HCT116 (cell line): ENCODE measurements at regions not wholly inside any gene's neighbourhood (a gene's known extent, or its start where the extent isn't known, plus 50 kb on each side); places are given as distances from the start of the nearest gene placed in this dataset.

Experiments
- ATAC-seq: fragments of 200-7000 bp; cut with Tn5 transposase; 2 replicates; pipeline ENCODE4 v1.9.1; 2020; ENCODE audit warnings: mild to moderate bottlenecking, moderate library complexity
- BruUV-seq: library from RNA; stranded (reverse); fragments of 400-500 nt; replicated peaks from 2 replicates; lab custom pipeline; 2021; lab: Mats Ljungman, UMichigan
- CTCF ChIA-PET: fragments of 300-600 bp; sonication (Branson Sonifier 250); formaldehyde crosslinking; loops from one replicate; lab custom pipeline; 2021; ENCODE audit warnings: antibody characterized with exemption; lab: Charles Lee
- POLR2A ChIA-PET: fragments of 300-600, 350-600 bp; sonication (Branson Sonifier 250); formaldehyde crosslinking; loops from one replicate; lab custom pipeline; 2021; ENCODE audit warnings: antibody characterized with exemption; lab: Charles Lee
- RAD21 ChIA-PET, 2 experiments: fragments of 300-600 bp; sonication (Branson Sonifier 250); formaldehyde crosslinking; loops; one replicate each; lab custom pipeline; 2023; ENCODE audit warnings: low total read pairs in 2 of 2; ENCODE audit not compliant: uncharacterized antibody in 2 of 2, unreplicated experiment in 2 of 2, low non-redundant PET in 1 of 2; lab: Charles Lee
- DNase-seq: peaks from one replicate; pipeline ENCODE4 v3.0.0-alpha.2; 2010; ENCODE audit warnings: low read depth, low spot score
- H2AFZ ChIP-seq: fragments of 200-600 bp; shearing (Covaris generic), sonication (generic); 2 replicates; pipeline ENCODE4 v1.6.1; 2017; ENCODE audit warnings: low read depth, mixed run types, mixed read lengths, antibody characterized with exemption, low read length; ENCODE audit not compliant: poor library complexity, severe bottlenecking
- H3K27ac ChIP-seq: 2 replicates; pipeline ENCODE4 v1.5.1; 2012; ENCODE audit warnings: low read depth, low read length
- H3K27me3 ChIP-seq: fragments of 200-600 bp; sonication (generic); 2 replicates; pipeline ENCODE4 v1.6.1; 2016; ENCODE audit warnings: mixed run types, low read length, mixed read lengths; ENCODE audit not compliant: insufficient read depth
- H3K36me3 ChIP-seq, 2 experiments: fragments of 200-500 bp in 1 of 2; fragments of 200-600 bp in 1 of 2; sonication (Bioruptor generic) in 1 of 2; sonication (generic) in 1 of 2; 2 replicates each; pipeline versions ENCODE4 v1.5.1 to v1.6.1; 2014 to 2016; ENCODE audit warnings: low read length in 2 of 2, inconsistent platforms in 1 of 2, mixed read lengths in 1 of 2, mixed run types in 1 of 2; ENCODE audit not compliant: insufficient read depth in 2 of 2, control insufficient read depth in 1 of 2
- H3K4me1 ChIP-seq, 2 experiments: fragments of 200-600 bp in 1 of 2; sonication (generic) in 1 of 2; 2 replicates each; pipeline versions ENCODE4 v1.5.1 to v1.6.1; 2012 to 2017; ENCODE audit warnings: low read length in 2 of 2, inconsistent platforms in 1 of 2, mild to moderate bottlenecking in 1 of 2, mixed read lengths in 1 of 2, mixed run types in 1 of 2, moderate library complexity in 1 of 2; ENCODE audit not compliant: insufficient read depth in 2 of 2, control insufficient read depth in 1 of 2
- H3K4me2 ChIP-seq: fragments of 200-600 bp; sonication (generic); 2 replicates; pipeline ENCODE4 v1.6.1; 2017; ENCODE audit warnings: mixed run types, low read length, mixed read lengths
- H3K4me3 ChIP-seq, 2 experiments: fragments of 200-600 bp in 1 of 2; sonication (generic) in 1 of 2; replicated peaks in 1 of 2; 2 replicates each; pipeline ENCODE4 v1.5.1; 2011 to 2016; ENCODE audit warnings: low read length in 2 of 2, control low read depth in 1 of 2, low read depth in 1 of 2, mild to moderate bottlenecking in 1 of 2, mixed read lengths in 1 of 2, mixed run types in 1 of 2
- H3K79me2 ChIP-seq: fragments of 200-600 bp; sonication (generic); 2 replicates; pipeline ENCODE4 v1.6.1; 2017; ENCODE audit warnings: mild to moderate bottlenecking, mixed run types, low read length, moderate library complexity, mixed read lengths; ENCODE audit not compliant: insufficient read depth
- H3K9ac ChIP-seq: fragments of 200-600 bp; sonication (generic); 2 replicates; pipeline ENCODE4 v1.6.1; 2016; ENCODE audit warnings: low read length, mixed read lengths
- H3K9me2 ChIP-seq: fragments of 200-600 bp; sonication (generic), shearing (Covaris generic); 2 replicates; pipeline ENCODE4 v1.6.1; 2017; ENCODE audit warnings: mixed run types, mild to moderate bottlenecking, moderate library complexity; ENCODE audit not compliant: insufficient read depth
- H3K9me3 ChIP-seq, 2 experiments: fragments of 200-500 bp in 1 of 2; fragments of 200-600 bp in 1 of 2; sonication (Bioruptor generic) in 1 of 2; sonication (generic) in 1 of 2; 2 replicates each; pipeline ENCODE4 v1.6.1; 2014 to 2017; ENCODE audit warnings: low read length in 2 of 2, mixed read lengths in 2 of 2, inconsistent platforms in 1 of 2, low read depth in 1 of 2, mild to moderate bottlenecking in 1 of 2, mixed run types in 1 of 2, moderate library complexity in 1 of 2; ENCODE audit not compliant: control insufficient read depth in 1 of 2, insufficient read depth in 1 of 2
- H4K20me1 ChIP-seq: fragments of 200-600 bp; sonication (generic), shearing (Covaris generic); 2 replicates; pipeline ENCODE4 v1.6.1; 2017; ENCODE audit warnings: mixed run types, mild to moderate bottlenecking, moderate library complexity; ENCODE audit not compliant: insufficient read depth
- ATF3 ChIP-seq: IDR thresholded peaks from 2 replicates; pipeline ENCODE4 v1.6.1; 2012
- CBX3 ChIP-seq: IDR thresholded peaks from 2 replicates; pipeline ENCODE4 v1.6.1; 2012; ENCODE audit warnings: low read depth
- CTCF ChIP-seq, 3 experiments: fragments of 200-600 bp in 1 of 3; sonication (generic) in 1 of 3; IDR thresholded peaks in 2 of 3; conservative IDR thresholded peaks in 1 of 3; 2 replicates each; pipeline ENCODE4 v1.5.1; 2012 to 2017; ENCODE audit warnings: low read depth in 2 of 3, low read length in 2 of 3, antibody characterized with exemption in 1 of 3, borderline replicate concordance in 1 of 3, control low read depth in 1 of 3, mild to moderate bottlenecking in 1 of 3, mixed read lengths in 1 of 3, mixed run types in 1 of 3, moderate library complexity in 1 of 3; ENCODE audit not compliant: insufficient read depth in 1 of 3
- EGR1 ChIP-seq: IDR thresholded peaks from 2 replicates; pipeline ENCODE4 v1.6.1; 2012; ENCODE audit warnings: low read depth
- ELF1 ChIP-seq: IDR thresholded peaks from 2 replicates; pipeline ENCODE4 v1.6.1; 2012; ENCODE audit warnings: low read depth, borderline replicate concordance
- EZH2 ChIP-seq: fragments of 200-600 bp; sonication (generic); IDR thresholded peaks from 2 replicates; pipeline ENCODE4 v1.6.1; 2017; ENCODE audit warnings: antibody characterized with exemption, mixed run types
- EZH2phosphoT487 ChIP-seq: fragments of 200-600 bp; IDR thresholded peaks from 2 replicates; pipeline ENCODE4 v1.6.1; 2018; ENCODE audit warnings: antibody characterized with exemption, borderline replicate concordance
- JUND ChIP-seq: IDR thresholded peaks from 2 replicates; pipeline ENCODE4 v1.6.1; 2012
- MAX ChIP-seq: IDR thresholded peaks from 2 replicates; pipeline ENCODE4 v1.6.1; 2012
- POLR2A ChIP-seq: IDR thresholded peaks from 2 replicates; pipeline ENCODE4 v1.7.0; 2011; ENCODE audit warnings: borderline replicate concordance; ENCODE audit not compliant: insufficient read depth, insufficient read length; ENCODE audit errors: extremely low read depth
- POLR2AphosphoS5 ChIP-seq: IDR thresholded peaks from 2 replicates; pipeline ENCODE4 v1.6.1; 2011; ENCODE audit warnings: mild to moderate bottlenecking, low read depth, low read length, moderate library complexity
- REST ChIP-seq: IDR thresholded peaks from 2 replicates; pipeline ENCODE4 v1.6.1; 2012; ENCODE audit warnings: low read depth
- SIN3A ChIP-seq: IDR thresholded peaks from 2 replicates; pipeline ENCODE4 v1.6.1; 2012; ENCODE audit warnings: low read depth
- SP1 ChIP-seq: IDR thresholded peaks from 2 replicates; pipeline ENCODE4 v1.6.1; 2012; ENCODE audit warnings: low read depth
- SRF ChIP-seq: IDR thresholded peaks from 2 replicates; pipeline ENCODE4 v1.6.1; 2012; ENCODE audit warnings: low read depth
- TCF7L2 ChIP-seq: IDR thresholded peaks from 2 replicates; pipeline ENCODE4 v1.7.0; 2011; ENCODE audit warnings: borderline replicate concordance, inconsistent platforms; ENCODE audit not compliant: insufficient read depth, insufficient read length; ENCODE audit errors: extremely low read depth
- YY1 ChIP-seq: IDR thresholded peaks from 2 replicates; pipeline ENCODE4 v1.6.1; 2011; ENCODE audit warnings: low read length, low read depth, moderate library complexity, mild to moderate bottlenecking; ENCODE audit not compliant: insufficient replicate concordance; ENCODE audit errors: extremely low read depth
- intact Hi-C: fragments of 100-400 bp; cut with micrococcal nuclease; formaldehyde crosslinking; loops from 2 replicates; pipeline ENCODE4 v1.10.0; 2022

- no peak overlapping the region for H3K4me2 ChIP-seq
- H3K27ac ChIP-seq, result no peak overlapping the region
- ATAC-seq (no peak), DNase-seq (no peak)
- BruUV-seq, result no TSS peak
- ChIA-PET POLR2A (no interaction called here), CTCF (no interaction called here), RAD21 (no interaction called here)
- intact Hi-C loops, result no loop called here
- H3K36me3 ChIP-seq, result no peaks in the 10 kb centered on the region
- H3K9ac ChIP-seq, result no peak overlapping the region
- no peak overlapping the region for H3K4me3 ChIP-seq
- H3K79me2 ChIP-seq, result no peaks in the 10 kb centered on the region
- H3K9me2 ChIP-seq, result no peaks in the 10 kb centered on the region
- H3K27me3 ChIP-seq, result no peaks in the 10 kb centered on the region
- peak overlapping the region; percentile 29 for H2AFZ ChIP-seq
- H4K20me1 ChIP-seq, result no peaks in the 10 kb centered on the region
- H3K4me1 ChIP-seq, result no peaks in the 10 kb centered on the region
- TF ChIP-seq YY1 (no peak), SIN3A (no peak), ELF1 (no peak)
- no peaks in the 10 kb centered on the region for H3K9me3 ChIP-seq
Measured at GRCh38 chr4:28177641-28178040, 1317.0 kb downstream of the STIM2 start.

- intact Hi-C loops, result no loop called here
- Histone ChIP-seq H3K4me1 (no peaks in the 10 kb centered on the region), H2AFZ (no peak overlapping the region), H3K27ac (no peak overlapping the region), H3K79me2 (no peaks in the 10 kb centered on the region), H3K4me2 (no peak overlapping the region), H3K4me3 (no peak overlapping the region), H3K9me3 (no peaks in the 10 kb centered on the region), H3K9me2 (no peaks in the 10 kb centered on the region), H3K36me3 (no peaks in the 10 kb centered on the region), H4K20me1 (no peaks in the 10 kb centered on the region), H3K9ac (no peak overlapping the region), H3K27me3 (no peaks in the 10 kb centered on the region)
- TF ChIP-seq SP1, result no peak
- no peak for TF ChIP-seq SIN3A
- no peak for TF ChIP-seq POLR2A
- TF ChIP-seq EGR1, result no peak
- no peak for TF ChIP-seq POLR2AphosphoS5
- no peak for TF ChIP-seq ATF3
- TF ChIP-seq JUND, result no peak
- no peak for TF ChIP-seq EZH2
- TF ChIP-seq REST, result no peak
- no peak for TF ChIP-seq MAX
- no peak for TF ChIP-seq ELF1
- no peak for TF ChIP-seq CBX3
- TF ChIP-seq CTCF (IDR thresholded peaks at IDR 0.05 in 2 of 3, conservative IDR thresholded peaks at IDR 0.05 in 1 of 3; ENCODE audit: borderline replicate concordance in 1 of 3, insufficient read depth in 1 of 3, low read depth in 2 of 3, low read length in 2 of 3), result no peak
- no peak for TF ChIP-seq TCF7L2
- TF ChIP-seq EZH2phosphoT487, result no peak
- TF ChIP-seq SRF, result no peak
- DNase-seq, result no peak
- RAD21 ChIA-PET, result no interaction called here
- CTCF ChIA-PET, result no interaction called here
- POLR2A ChIA-PET, result no interaction called here
- no TSS peak for BruUV-seq
- ATAC-seq, result no peak
Measured at GRCh38 chr4:28179126-28179525, 1318.5 kb downstream of the STIM2 start.
